Mucosa of descending colon (tissue), 3 donors: ENCODE measurements at regions not wholly inside any gene's neighbourhood (a gene's known extent, or its start where the extent isn't known, plus 50 kb on each side); places are given as distances from the start of the nearest gene placed in this dataset.

ENCODE experiments used
- ATAC-seq: fragments of 200-7000 bp; cut with Tn5 transposase; one replicate; pipeline ENCODE4 v1.9.1; 2020; ENCODE audit warnings: mild to moderate bottlenecking, moderate library complexity
- DNase-seq, 3 donors: peaks; one replicate each; pipeline ENCODE4 v3.0.0-alpha.2; 2020
- H3K36me3 ChIP-seq: fragments of 200-600 bp; one replicate; pipeline ENCODE4 v1.8.0; 2021; ENCODE audit warnings: low read depth, mild to moderate bottlenecking
- H3K4me1 ChIP-seq: fragments of 200-600 bp; one replicate; pipeline ENCODE4 v1.8.0; 2021; ENCODE audit warnings: low read depth, mild to moderate bottlenecking
- H3K4me3 ChIP-seq: fragments of 200-600 bp; one replicate; pipeline ENCODE4 v1.8.0; 2021; ENCODE audit warnings: mild to moderate bottlenecking
- H3K9me3 ChIP-seq: fragments of 200-600 bp; one replicate; pipeline ENCODE4 v1.8.0; 2021; ENCODE audit warnings: mild to moderate bottlenecking
- CTCF ChIP-seq: fragments of 200-600 bp; IDR thresholded peaks from one replicate; pipeline ENCODE4 v1.8.0; 2022; ENCODE audit warnings: antibody characterized with exemption, mild to moderate bottlenecking
- intact Hi-C, 2 donors: fragments of 100-400 bp; cut with DNase I in 1 of 2; cut with micrococcal nuclease in 1 of 2; formaldehyde crosslinking; loops; one replicate each; pipeline versions ENCODE4 v1.11.0 to v1.11.1; 2022; cut with DNase I, micrococcal nuclease
- donor health status: DM: no; HTN: no; CAD: no; lungs with moderate emphysema.
- donor health status: DM: no; HTN: no; CAD: no.
- donor health status: DM: no; HTN: yes; CAD: no.

GRCh38 chr4:158458271-158458895 lies 63.3 kb upstream of the RXFP1 start:
- Histone ChIP-seq H3K9me3 (no peaks in the 10 kb centered on the region), H3K4me3 (no peak overlapping the region), H3K4me1 (no peaks in the 10 kb centered on the region), H3K36me3 (no peaks in the 10 kb centered on the region)
- no peak for TF ChIP-seq CTCF
- intact Hi-C loops, result no loop called here
- DNase-seq (no peak), ATAC-seq (no peak)

- no peak for TF ChIP-seq CTCF
- no peaks in the 10 kb centered on the region for H3K9me3 ChIP-seq
- ATAC-seq (no peak), DNase-seq (no peak)
- no peaks in the 10 kb centered on the region for H3K4me1 ChIP-seq
- H3K4me3 ChIP-seq, result no peak overlapping the region
- no peaks in the 10 kb centered on the region for H3K36me3 ChIP-seq
- intact Hi-C loops, result no loop called here
Measured at GRCh38 chr4:158459085-158459820, 62.4 kb upstream of the RXFP1 start.

- TF ChIP-seq CTCF, result no peak
- H3K4me3 ChIP-seq, result no peak overlapping the region
- intact Hi-C loops, result no loop called here
Measured at GRCh38 chr4:158461336-158461735, 60.3 kb upstream of the RXFP1 start.

GRCh38 chr4:158462611-158463010 lies 59.1 kb upstream of the RXFP1 start:
- no peak for DNase-seq
- Histone ChIP-seq H3K4me1 (no peaks in the 10 kb centered on the region), H3K4me3 (no peak overlapping the region), H3K36me3 (no peaks in the 10 kb centered on the region), H3K9me3 (no peaks in the 10 kb centered on the region)
- no peak for ATAC-seq
- intact Hi-C loops, result no loop called here
- TF ChIP-seq CTCF, result no peak

More at GRCh38 chr4:158461336-158461735, 60.3 kb upstream of the RXFP1 start:
- Histone ChIP-seq H3K4me1 (no peaks in the 10 kb centered on the region), H3K36me3 (no peaks in the 10 kb centered on the region), H3K9me3 (no peaks in the 10 kb centered on the region)
- ATAC-seq (no peak), DNase-seq (no peak)
